Cardiac fibroblast (primary cell): ENCODE measurements at regions not wholly inside any gene's neighbourhood (a gene's known extent, or its start where the extent isn't known, plus 50 kb on each side); places are given as distances from the start of the nearest gene placed in this dataset.

Source experiments
- DNase-seq, 2 donors: peaks; one replicate each; pipeline versions ENCODE4 v3.0.0 to v3.0.0-alpha.2; 2010; ENCODE audit warnings: low read depth in 2 of 2
- H3K4me3 ChIP-seq, 2 donors: replicated peaks in 1 of 2; 1 replicate in 1 of 2; 2 replicates in 1 of 2; pipeline ENCODE4 v1.5.1; 2011; ENCODE audit warnings: low read depth in 2 of 2, low read length in 2 of 2, mild to moderate bottlenecking in 2 of 2, moderate library complexity in 1 of 2
- CTCF ChIP-seq: IDR thresholded peaks from one replicate; pipeline ENCODE4 v1.5.1; 2011; ENCODE audit warnings: low read depth, mild to moderate bottlenecking, low read length, inconsistent platforms

- no peak overlapping the region for H3K4me3 ChIP-seq
- TF ChIP-seq CTCF, result no peak
- DNase-seq, result peak in 1 of 2 donors; percentile 5
Observed at GRCh38 chr5:136619556-136619955, 254.2 kb upstream of the TRPC7 start.

- DNase-seq, result no peak
- H3K4me3 ChIP-seq, result no peak overlapping the region
- TF ChIP-seq CTCF, result no peak
Observed at GRCh38 chr5:136615251-136616119, 250.1 kb upstream of the TRPC7 start.

- DNase-seq, result no peak
- H3K4me3 ChIP-seq, result no peak overlapping the region
- TF ChIP-seq CTCF, result no peak
Observed at GRCh38 chr5:136613230-136613629, 247.9 kb upstream of the TRPC7 start.

GRCh38 chr5:136605638-136606037 lies 240.3 kb upstream of the TRPC7 start:
- TF ChIP-seq CTCF, result no peak
- DNase-seq, result peak in 1 of 2 donors; percentile 38

GRCh38 chr5:136600306-136600705 lies 235.0 kb upstream of the TRPC7 start:
- TF ChIP-seq CTCF, result no peak
- DNase-seq, result no peak
- H3K4me3 ChIP-seq, result no peak overlapping the region

More at GRCh38 chr5:136605638-136606037, 240.3 kb upstream of the TRPC7 start:
- H3K4me3 ChIP-seq, result no peak overlapping the region

GRCh38 chr5:136598802-136599404 lies 233.6 kb upstream of the TRPC7 start:
- no peak for TF ChIP-seq CTCF
- no peak for DNase-seq
- H3K4me3 ChIP-seq, result no peak overlapping the region
